PFSK-1 (cell line): ENCODE measurements at regions not wholly inside any gene's neighbourhood (a gene's known extent, or its start where the extent isn't known, plus 50 kb on each side); places are given as distances from the start of the nearest gene placed in this dataset.

Experiments used
- POLR2AphosphoS5 ChIP-seq: IDR thresholded peaks from 2 replicates; pipeline ENCODE4 v1.6.1; 2012; ENCODE audit warnings: low read depth, mild to moderate bottlenecking, control low read depth, low read length, moderate library complexity
- SIN3A ChIP-seq: IDR thresholded peaks from 2 replicates; pipeline ENCODE4 v1.6.1; 2012; ENCODE audit warnings: mild to moderate bottlenecking, low read length, moderate library complexity, borderline replicate concordance; ENCODE audit not compliant: insufficient read depth
- TF ChIP-seq, protein P1 (sequence below), 2 experiments: IDR thresholded peaks; 2 replicates each; pipeline versions ENCODE4 v1.6.1 to v1.8.0; 2011 to 2012; ENCODE audit warnings: low read depth in 2 of 2, low read length in 2 of 2, control low read depth in 1 of 2, inconsistent platforms in 1 of 2, mild to moderate bottlenecking in 1 of 2, moderate library complexity in 1 of 2; ENCODE audit not compliant: insufficient read depth in 1 of 2

- TF ChIP-seq, protein P1, sequence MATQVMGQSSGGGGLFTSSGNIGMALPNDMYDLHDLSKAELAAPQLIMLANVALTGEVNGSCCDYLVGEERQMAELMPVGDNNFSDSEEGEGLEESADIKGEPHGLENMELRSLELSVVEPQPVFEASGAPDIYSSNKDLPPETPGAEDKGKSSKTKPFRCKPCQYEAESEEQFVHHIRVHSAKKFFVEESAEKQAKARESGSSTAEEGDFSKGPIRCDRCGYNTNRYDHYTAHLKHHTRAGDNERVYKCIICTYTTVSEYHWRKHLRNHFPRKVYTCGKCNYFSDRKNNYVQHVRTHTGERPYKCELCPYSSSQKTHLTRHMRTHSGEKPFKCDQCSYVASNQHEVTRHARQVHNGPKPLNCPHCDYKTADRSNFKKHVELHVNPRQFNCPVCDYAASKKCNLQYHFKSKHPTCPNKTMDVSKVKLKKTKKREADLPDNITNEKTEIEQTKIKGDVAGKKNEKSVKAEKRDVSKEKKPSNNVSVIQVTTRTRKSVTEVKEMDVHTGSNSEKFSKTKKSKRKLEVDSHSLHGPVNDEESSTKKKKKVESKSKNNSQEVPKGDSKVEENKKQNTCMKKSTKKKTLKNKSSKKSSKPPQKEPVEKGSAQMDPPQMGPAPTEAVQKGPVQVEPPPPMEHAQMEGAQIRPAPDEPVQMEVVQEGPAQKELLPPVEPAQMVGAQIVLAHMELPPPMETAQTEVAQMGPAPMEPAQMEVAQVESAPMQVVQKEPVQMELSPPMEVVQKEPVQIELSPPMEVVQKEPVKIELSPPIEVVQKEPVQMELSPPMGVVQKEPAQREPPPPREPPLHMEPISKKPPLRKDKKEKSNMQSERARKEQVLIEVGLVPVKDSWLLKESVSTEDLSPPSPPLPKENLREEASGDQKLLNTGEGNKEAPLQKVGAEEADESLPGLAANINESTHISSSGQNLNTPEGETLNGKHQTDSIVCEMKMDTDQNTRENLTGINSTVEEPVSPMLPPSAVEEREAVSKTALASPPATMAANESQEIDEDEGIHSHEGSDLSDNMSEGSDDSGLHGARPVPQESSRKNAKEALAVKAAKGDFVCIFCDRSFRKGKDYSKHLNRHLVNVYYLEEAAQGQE (IDR thresholded peaks at IDR 0.05; ENCODE audit: insufficient read depth in 1 of 2, low read depth in 2 of 2, low read length in 2 of 2), result no peak
- no peak for TF ChIP-seq POLR2AphosphoS5
- no peak for TF ChIP-seq SIN3A
These were observed 218.6 kb upstream of the KCNIP4 start for GRCh38 chr4:22167201-22167600.
